ENCODE measurements at regions not wholly inside any gene's neighbourhood (a gene's known extent, or its start where the extent isn't known, plus 50 kb on each side); places are given as distances from the start of the nearest gene placed in this dataset.

DNA sequence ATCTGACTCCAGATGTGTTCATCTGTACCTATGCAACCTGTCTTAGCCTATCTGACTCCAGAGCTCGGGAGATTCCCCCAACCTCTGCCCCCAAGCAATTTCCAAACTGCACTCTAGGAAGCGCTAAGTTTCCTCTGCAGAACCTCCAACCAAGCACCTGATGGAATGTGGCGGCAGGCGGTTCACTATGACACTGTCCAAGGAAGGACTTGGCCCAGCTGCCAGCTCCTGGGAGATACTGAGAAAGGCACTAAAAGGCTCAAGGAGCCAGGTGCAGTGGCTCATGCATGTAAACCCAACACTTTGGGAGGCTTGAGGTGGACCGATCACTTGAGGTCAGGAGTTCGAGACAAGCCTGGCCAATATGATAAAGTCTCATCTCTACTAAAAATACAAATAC, 244.0 kb downstream of the BCL11B start:
- TF ChIP-seq, protein P1, sequence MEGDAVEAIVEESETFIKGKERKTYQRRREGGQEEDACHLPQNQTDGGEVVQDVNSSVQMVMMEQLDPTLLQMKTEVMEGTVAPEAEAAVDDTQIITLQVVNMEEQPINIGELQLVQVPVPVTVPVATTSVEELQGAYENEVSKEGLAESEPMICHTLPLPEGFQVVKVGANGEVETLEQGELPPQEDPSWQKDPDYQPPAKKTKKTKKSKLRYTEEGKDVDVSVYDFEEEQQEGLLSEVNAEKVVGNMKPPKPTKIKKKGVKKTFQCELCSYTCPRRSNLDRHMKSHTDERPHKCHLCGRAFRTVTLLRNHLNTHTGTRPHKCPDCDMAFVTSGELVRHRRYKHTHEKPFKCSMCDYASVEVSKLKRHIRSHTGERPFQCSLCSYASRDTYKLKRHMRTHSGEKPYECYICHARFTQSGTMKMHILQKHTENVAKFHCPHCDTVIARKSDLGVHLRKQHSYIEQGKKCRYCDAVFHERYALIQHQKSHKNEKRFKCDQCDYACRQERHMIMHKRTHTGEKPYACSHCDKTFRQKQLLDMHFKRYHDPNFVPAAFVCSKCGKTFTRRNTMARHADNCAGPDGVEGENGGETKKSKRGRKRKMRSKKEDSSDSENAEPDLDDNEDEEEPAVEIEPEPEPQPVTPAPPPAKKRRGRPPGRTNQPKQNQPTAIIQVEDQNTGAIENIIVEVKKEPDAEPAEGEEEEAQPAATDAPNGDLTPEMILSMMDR (IDR thresholded peaks at IDR 0.05), result no peak
- no peak for TF ChIP-seq POLR2A (IDR thresholded peaks at IDR 0.05)
